ENCODE measurements at regions not wholly inside any gene's neighbourhood (a gene's known extent, or its start where the extent isn't known, plus 50 kb on each side); places are given as distances from the start of the nearest gene placed in this dataset.
"Not testable (repeated sequence)": the region's sequence is repeated elsewhere in the genome, so short reads cannot be mapped to it uniquely, and the experiment has no call there.

DNA sequence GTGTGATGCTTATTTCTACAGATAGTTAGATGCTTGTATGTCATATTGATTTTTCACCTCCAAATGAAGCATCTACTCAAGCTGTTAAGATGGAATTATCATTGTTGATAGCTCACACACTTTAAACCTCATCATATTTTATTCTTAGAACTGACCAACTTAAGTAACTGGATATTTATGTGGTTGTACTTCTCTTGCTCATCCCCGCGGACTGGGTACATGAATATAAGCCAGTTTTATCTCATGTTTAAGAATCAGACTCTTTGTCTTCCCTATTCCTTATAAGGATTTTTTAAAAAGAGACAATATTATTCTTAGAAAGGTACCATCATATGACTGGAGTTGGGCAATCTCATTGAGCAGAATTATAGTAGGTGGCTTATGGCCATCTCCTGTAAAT, 358.7 kb downstream of the DSC3 start:
- H3K4me3 ChIP-seq (ENCODE audit: low read depth, low read length) = no peak overlapping the region
- TF ChIP-seq, protein P1, sequence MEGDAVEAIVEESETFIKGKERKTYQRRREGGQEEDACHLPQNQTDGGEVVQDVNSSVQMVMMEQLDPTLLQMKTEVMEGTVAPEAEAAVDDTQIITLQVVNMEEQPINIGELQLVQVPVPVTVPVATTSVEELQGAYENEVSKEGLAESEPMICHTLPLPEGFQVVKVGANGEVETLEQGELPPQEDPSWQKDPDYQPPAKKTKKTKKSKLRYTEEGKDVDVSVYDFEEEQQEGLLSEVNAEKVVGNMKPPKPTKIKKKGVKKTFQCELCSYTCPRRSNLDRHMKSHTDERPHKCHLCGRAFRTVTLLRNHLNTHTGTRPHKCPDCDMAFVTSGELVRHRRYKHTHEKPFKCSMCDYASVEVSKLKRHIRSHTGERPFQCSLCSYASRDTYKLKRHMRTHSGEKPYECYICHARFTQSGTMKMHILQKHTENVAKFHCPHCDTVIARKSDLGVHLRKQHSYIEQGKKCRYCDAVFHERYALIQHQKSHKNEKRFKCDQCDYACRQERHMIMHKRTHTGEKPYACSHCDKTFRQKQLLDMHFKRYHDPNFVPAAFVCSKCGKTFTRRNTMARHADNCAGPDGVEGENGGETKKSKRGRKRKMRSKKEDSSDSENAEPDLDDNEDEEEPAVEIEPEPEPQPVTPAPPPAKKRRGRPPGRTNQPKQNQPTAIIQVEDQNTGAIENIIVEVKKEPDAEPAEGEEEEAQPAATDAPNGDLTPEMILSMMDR (IDR thresholded peaks at IDR 0.05; ENCODE audit: insufficient read depth, low read length) = no peak
- DNase-seq (ENCODE audit: low read depth) = no peak

DNA sequence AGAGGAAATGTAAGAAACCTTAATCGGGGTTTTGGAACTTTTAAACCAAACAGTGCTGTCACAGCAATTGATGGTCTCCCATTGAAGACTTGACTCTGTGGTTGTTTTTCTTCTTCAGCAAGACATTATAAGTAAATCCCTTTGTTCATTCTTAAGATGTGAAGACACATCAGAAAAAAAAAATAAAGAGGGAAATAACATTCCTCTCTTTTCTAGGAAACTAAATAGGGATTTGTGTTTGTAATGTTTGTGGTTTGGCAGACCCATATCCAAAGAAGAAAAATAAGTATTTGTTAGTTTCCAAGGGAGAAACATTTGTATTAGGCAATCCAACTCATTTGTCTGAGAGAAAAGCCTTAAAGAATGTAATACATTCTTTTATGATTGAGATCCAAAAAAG, 359.9 kb downstream of the DSC3 start:
- TF ChIP-seq, protein P1 (IDR thresholded peaks at IDR 0.05; ENCODE audit: insufficient read depth, low read length) = no peak
- no peak for DNase-seq (ENCODE audit: low read depth)
- H3K4me3 ChIP-seq (ENCODE audit: low read depth, low read length) = no peak overlapping the region

DNA sequence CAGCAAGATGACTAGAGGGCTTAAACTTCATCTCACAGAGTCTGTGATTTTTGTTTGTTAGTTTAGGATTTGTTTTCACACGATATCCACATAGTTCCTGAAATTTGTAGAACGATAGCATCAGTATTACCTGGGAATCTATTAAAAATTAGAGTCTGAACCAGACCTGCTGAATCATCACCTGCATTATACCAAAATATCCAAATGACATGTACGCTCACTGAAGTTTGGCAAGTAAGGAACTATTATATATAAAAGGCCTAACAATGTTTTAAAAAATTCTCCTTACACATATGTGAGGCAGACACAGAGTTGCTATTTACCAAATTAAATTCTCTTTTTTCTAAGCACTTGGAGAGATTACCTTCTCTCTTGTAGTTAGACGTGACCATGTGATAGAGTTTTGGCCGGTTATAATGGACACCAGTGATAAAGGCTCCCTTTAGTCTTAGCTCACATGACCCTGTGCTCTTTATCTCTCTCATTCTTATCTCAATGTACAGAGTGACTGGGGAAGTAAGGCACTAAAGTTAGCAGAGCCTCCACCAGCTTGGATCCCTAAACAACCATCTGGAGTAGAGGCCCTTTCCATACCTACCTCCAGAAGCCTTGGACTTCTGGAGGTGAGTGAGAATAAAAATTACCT, 363.1 kb downstream of the DSC3 start:
- DNase-seq (ENCODE audit: low read depth) = no peak
- TF ChIP-seq, protein P1 (IDR thresholded peaks at IDR 0.05; ENCODE audit: insufficient read depth, low read length) = no peak
- no peak overlapping the region for H3K4me3 ChIP-seq (ENCODE audit: low read depth, low read length)

DNA sequence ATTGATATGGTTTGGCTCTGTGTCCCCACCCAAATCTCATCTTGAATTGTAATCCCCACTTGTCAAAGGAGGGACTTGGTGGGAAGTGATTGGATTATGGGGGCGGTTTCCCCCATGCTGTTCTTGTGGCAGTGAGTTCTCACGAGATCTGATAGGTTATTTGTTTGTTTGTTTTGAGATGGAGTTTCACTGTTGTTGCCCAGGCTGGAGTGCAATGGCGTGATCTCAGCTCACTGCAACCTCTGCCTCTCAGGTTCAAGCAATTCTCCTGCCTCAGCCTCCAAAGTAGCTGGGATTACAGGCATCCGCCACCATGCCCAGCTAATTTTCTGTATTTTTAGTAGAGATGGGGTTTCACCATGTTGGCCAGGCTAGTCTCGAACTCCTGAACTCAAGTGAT, 364.7 kb downstream of the DSC3 start:
- not testable (repeated sequence) for H3K4me3 ChIP-seq (ENCODE audit: low read depth, low read length); DNase-seq (ENCODE audit: low read depth)

DNA sequence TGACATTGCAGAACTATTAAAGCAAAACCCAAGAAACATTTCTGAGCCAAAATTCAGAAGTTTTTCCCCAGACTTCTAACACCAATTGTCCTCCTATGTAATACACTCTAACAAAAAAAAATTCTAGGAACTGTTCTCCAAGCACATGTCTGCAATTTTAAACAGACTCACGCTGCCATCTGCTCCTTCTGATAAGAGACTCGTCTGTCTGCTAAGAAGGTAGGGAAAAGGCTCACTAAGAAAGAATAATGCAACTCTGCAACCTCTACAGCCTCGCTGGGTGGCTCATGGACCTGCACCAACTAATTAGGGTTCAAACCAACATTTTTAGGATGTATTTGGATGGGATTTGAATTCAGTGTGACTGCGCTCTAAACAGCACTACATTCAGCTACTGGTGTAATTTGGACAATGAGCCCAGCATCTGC, 366.5 kb downstream of the DSC3 start:
- no peak overlapping the region for H3K4me3 ChIP-seq (ENCODE audit: low read depth, low read length)
- TF ChIP-seq, protein P1 (IDR thresholded peaks at IDR 0.05; ENCODE audit: insufficient read depth, low read length) = no peak
- DNase-seq (ENCODE audit: low read depth) = no peak

DNA sequence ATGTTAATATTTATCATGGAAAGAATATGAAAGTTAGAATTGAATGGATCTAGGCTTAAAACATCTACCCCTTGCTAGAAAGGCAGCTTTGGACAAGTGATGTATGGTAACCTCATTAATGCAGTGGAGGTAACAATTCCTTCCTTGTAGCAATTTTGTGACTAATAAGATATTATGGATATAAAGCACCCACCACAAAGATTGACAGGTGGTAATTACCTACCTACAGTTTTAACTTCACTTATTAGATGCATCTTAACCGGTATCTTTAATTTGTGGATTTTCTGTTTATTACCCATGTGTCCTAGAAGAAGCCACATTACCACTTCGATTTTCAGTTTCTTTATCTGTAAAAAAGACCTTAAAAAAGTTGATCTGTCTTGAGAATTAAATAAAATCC, 367.0 kb downstream of the DSC3 start:
- no peak for DNase-seq (ENCODE audit: low read depth)
- TF ChIP-seq, protein P1 (IDR thresholded peaks at IDR 0.05; ENCODE audit: insufficient read depth, low read length) = no peak
- H3K4me3 ChIP-seq (ENCODE audit: low read depth, low read length) = no peak overlapping the region

DNA sequence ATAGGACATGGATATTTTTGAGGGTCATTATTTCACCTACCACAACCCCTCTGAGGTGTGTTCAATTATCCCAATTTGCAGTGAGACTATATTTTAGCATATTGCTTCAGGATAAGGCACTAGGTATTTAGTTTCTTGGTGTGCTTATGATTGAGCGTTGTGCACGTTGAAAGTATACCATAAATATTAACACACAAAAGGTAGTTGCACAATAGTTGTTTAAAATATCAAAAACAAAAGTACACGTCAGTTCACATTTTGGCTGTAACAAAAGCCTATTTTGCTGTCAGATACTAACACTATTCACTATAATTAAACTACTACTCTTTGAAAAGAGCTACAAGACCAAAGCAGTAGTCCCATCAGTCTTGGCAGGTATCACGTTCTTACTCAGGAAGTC, 367.5 kb downstream of the DSC3 start:
- no peak overlapping the region for H3K4me3 ChIP-seq (ENCODE audit: low read depth, low read length)
- DNase-seq (ENCODE audit: low read depth) = no peak
- TF ChIP-seq, protein P1 (IDR thresholded peaks at IDR 0.05; ENCODE audit: insufficient read depth, low read length) = no peak
